Trophoblast cell (in vitro differentiated cells and primary cell): ENCODE measurements at regions not wholly inside any gene's neighbourhood (a gene's known extent, or its start where the extent isn't known, plus 50 kb on each side); places are given as distances from the start of the nearest gene placed in this dataset.

ENCODE experiments used
- DNase-seq, 2 donors: peaks; one replicate each; pipeline ENCODE4 v3.0.0-alpha.2; 2016
- H2AFZ ChIP-seq: 2 replicates; pipeline ENCODE4 v1.6.1; 2013; ENCODE audit warnings: low read length, moderate library complexity, mild to moderate bottlenecking; ENCODE audit not compliant: insufficient read depth, poor library complexity
- H2AK5ac ChIP-seq: 2 replicates; pipeline ENCODE4 v1.6.1; 2013; ENCODE audit warnings: mild to moderate bottlenecking, low read length
- H2BK120ac ChIP-seq: 2 replicates; pipeline ENCODE4 v1.6.1; 2013; ENCODE audit warnings: low read length, mild to moderate bottlenecking, moderate library complexity; ENCODE audit not compliant: insufficient read depth, poor library complexity
- H2BK12ac ChIP-seq: 2 replicates; pipeline ENCODE4 v1.6.1; 2013; ENCODE audit warnings: mild to moderate bottlenecking, low read length, moderate library complexity
- H2BK5ac ChIP-seq: 2 replicates; pipeline ENCODE4 v1.6.1; 2013; ENCODE audit warnings: low read length, low read depth, moderate library complexity, mild to moderate bottlenecking; ENCODE audit not compliant: poor library complexity
- H3K14ac ChIP-seq: 2 replicates; pipeline ENCODE4 v1.6.1; 2013; ENCODE audit warnings: mild to moderate bottlenecking, low read length
- H3K18ac ChIP-seq: 2 replicates; pipeline ENCODE4 v1.6.1; 2013; ENCODE audit warnings: mild to moderate bottlenecking, low read length
- H3K23ac ChIP-seq: 2 replicates; pipeline ENCODE4 v1.6.1; 2013; ENCODE audit warnings: low read length
- H3K27ac ChIP-seq: 2 replicates; pipeline ENCODE4 v1.5.1; 2013; ENCODE audit warnings: low read depth, mild to moderate bottlenecking, inconsistent platforms, low read length, moderate library complexity
- H3K27me3 ChIP-seq: 2 replicates; pipeline ENCODE4 v1.6.1; 2013; ENCODE audit warnings: inconsistent platforms, mild to moderate bottlenecking, low read length, moderate library complexity; ENCODE audit not compliant: insufficient read depth
- H3K36me3 ChIP-seq, 2 experiments: 1 replicate in 1 of 2; 2 replicates in 1 of 2; pipeline ENCODE4 v1.6.1; 2013; ENCODE audit warnings: low read length in 2 of 2, mild to moderate bottlenecking in 2 of 2, moderate library complexity in 1 of 2; ENCODE audit not compliant: insufficient read depth in 2 of 2, control insufficient read depth in 1 of 2
- H3K4ac ChIP-seq: 2 replicates; pipeline ENCODE4 v1.6.1; 2013; ENCODE audit warnings: low read depth, mild to moderate bottlenecking, low read length, moderate library complexity
- H3K4me1 ChIP-seq, 2 experiments: 1 replicate in 1 of 2; 2 replicates in 1 of 2; pipeline ENCODE4 v1.6.1; 2013; ENCODE audit warnings: low read length in 2 of 2, mild to moderate bottlenecking in 2 of 2, moderate library complexity in 1 of 2; ENCODE audit not compliant: insufficient read depth in 2 of 2, control insufficient read depth in 1 of 2
- H3K4me2 ChIP-seq: 2 replicates; pipeline ENCODE4 v1.6.1; 2013; ENCODE audit warnings: inconsistent platforms, mild to moderate bottlenecking, low read length, moderate library complexity
- H3K4me3 ChIP-seq: 2 replicates; pipeline ENCODE4 v1.5.1; 2013; ENCODE audit warnings: mild to moderate bottlenecking, low read depth, low read length, inconsistent platforms
- H3K79me1 ChIP-seq: one replicate; pipeline ENCODE4 v1.6.1; 2013; ENCODE audit warnings: low read length
- H3K79me2 ChIP-seq: 2 replicates; pipeline ENCODE4 v1.6.1; 2013; ENCODE audit warnings: low read length, mild to moderate bottlenecking; ENCODE audit not compliant: control insufficient read depth, insufficient read depth, poor library complexity
- H3K9ac ChIP-seq: 2 replicates; pipeline ENCODE4 v1.6.1; 2013; ENCODE audit warnings: mild to moderate bottlenecking, low read length
- H3K9me3 ChIP-seq: 2 replicates; pipeline ENCODE4 v1.6.1; 2013; ENCODE audit warnings: low read depth, mild to moderate bottlenecking, control low read depth, inconsistent platforms, low read length; ENCODE audit not compliant: insufficient read depth
- H4K12ac ChIP-seq: 2 replicates; pipeline ENCODE4 v1.6.1; 2013; ENCODE audit warnings: low read depth, mild to moderate bottlenecking, low read length, moderate library complexity
- H4K8ac ChIP-seq: 2 replicates; pipeline ENCODE4 v1.6.1; 2013; ENCODE audit warnings: low read depth, mild to moderate bottlenecking, low read length, moderate library complexity
- H4K91ac ChIP-seq: one replicate; pipeline ENCODE4 v1.6.1; 2013; ENCODE audit warnings: low read depth, mild to moderate bottlenecking, low read length, moderate library complexity
- WGBS: extraction: QIAGEN DNeasy Blood & Tissue Kit; methylation state at CpG from one replicate; pipeline ENCODE4 v1.1.7; 2013; ENCODE audit warnings: missing lambda C conversion rate; ENCODE audit not compliant: insufficient read length, insufficient coverage; ENCODE audit errors: extremely low coverage; 5-methylcytosine and 5-hydroxymethylcytosine counted together

DNA sequence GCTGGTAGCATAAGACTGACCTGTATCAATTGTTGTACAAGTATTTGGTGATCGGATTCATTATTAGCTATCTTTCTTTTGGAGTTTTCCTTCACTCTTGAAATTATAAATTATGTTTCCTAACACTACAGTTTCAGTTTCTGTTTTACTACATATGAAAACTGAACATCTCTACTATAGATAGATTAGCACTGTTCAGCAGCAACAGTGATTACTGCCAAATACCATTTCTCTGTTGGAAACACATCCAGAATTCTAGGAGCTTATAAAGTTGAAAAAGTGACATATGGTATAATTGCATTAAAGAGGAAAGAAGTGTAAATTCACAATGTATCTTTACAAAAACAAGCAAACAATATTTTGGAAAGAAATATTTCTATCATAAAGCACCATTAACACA is 118.5 kb upstream of the GRIA4 start:
- H3K4ac ChIP-seq = no peak overlapping the region
- no peak for DNase-seq

DNA sequence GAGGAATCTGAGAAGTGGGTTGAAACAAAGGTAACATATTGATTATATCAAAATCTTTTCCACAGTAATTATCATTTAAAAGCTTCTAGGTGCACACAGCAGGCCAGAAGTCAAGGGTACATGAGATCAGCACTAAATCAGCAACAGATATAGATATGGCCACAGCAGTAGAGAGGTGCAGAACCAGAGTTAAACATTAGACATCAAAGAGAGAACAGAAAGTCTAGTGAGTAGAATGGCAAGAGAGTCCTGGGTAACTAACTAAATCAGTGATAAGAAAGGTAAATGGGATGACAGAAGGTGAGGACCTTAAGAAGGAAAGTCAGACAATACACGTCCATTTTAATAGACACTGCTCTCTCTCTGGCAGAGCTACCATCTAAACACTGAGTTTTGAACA is 119.5 kb upstream of the GRIA4 start:
- Histone ChIP-seq H3K27me3 (no peaks in the 10 kb centered on the region), H2BK12ac (no peak overlapping the region), H3K27ac (no peak overlapping the region), H3K9me3 (no peaks in the 10 kb centered on the region), H3K4me3 (no peak overlapping the region), H3K4me2 (no peak overlapping the region), H2BK120ac (no peak overlapping the region), H3K79me2 (no peaks in the 10 kb centered on the region), H4K91ac (no peak overlapping the region), H3K36me3 (no peaks in the 10 kb centered on the region), H2AK5ac (no peak overlapping the region), H3K23ac (no peak overlapping the region), H2AFZ (no peak overlapping the region), H3K79me1 (no peaks in the 10 kb centered on the region), H4K8ac (no peak overlapping the region), H3K18ac (no peak overlapping the region), H3K9ac (no peak overlapping the region), H3K14ac (no peak overlapping the region), H3K4ac (no peak overlapping the region), H2BK5ac (no peak overlapping the region), H3K4me1 (no peaks in the 10 kb centered on the region), H4K12ac (no peak overlapping the region)
- WGBS = no CpG with 5 or more reads among the region's 1 CpG
- no peak for DNase-seq

More for the DNA sequence above, 118.5 kb upstream of the GRIA4 start:
- H3K9me3 ChIP-seq = no peaks in the 10 kb centered on the region
- H3K23ac ChIP-seq = no peak overlapping the region
- H2AFZ ChIP-seq = no peak overlapping the region
- no peak overlapping the region for H3K4me2 ChIP-seq
- no peaks in the 10 kb centered on the region for H3K4me1 ChIP-seq
- H3K79me1 ChIP-seq = no peaks in the 10 kb centered on the region
- H3K9ac ChIP-seq = no peak overlapping the region
- no peak overlapping the region for H4K12ac ChIP-seq
- no peak overlapping the region for H2BK5ac ChIP-seq
- H3K27me3 ChIP-seq = no peaks in the 10 kb centered on the region
- H3K36me3 ChIP-seq = no peaks in the 10 kb centered on the region
- no peak overlapping the region for H3K4me3 ChIP-seq
- H3K27ac ChIP-seq = no peak overlapping the region
- H4K8ac ChIP-seq = no peak overlapping the region
- H2BK12ac ChIP-seq = no peak overlapping the region
- H3K79me2 ChIP-seq = no peaks in the 10 kb centered on the region
- no peak overlapping the region for H3K14ac ChIP-seq
- H2AK5ac ChIP-seq = no peak overlapping the region
- H4K91ac ChIP-seq = no peak overlapping the region
- H3K18ac ChIP-seq = no peak overlapping the region
- WGBS = no CpG with 5 or more reads among the region's 1 CpG
- H2BK120ac ChIP-seq = no peak overlapping the region

DNA sequence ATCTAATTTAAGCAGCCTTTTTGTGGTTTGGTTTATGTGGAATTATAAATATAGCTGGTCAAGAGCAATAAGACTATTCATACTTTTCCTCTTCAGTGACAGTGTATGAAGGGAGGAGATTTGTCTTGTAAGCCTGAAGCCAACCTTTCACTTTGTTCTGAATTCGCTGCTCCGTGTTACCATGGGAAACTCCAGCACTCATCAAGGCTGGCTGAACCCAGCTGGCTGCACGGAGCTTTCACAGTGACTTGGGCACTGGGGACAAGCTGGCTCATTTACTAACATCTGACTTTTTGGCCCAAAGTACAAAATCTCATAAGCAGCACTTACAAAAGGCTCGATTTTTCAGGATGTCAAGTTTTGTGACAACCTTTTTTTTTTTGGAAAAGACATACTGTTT is 120.4 kb upstream of the GRIA4 start:
- no peak overlapping the region for H3K4ac ChIP-seq
- no peak overlapping the region for H2BK5ac ChIP-seq
- no peak overlapping the region for H2BK120ac ChIP-seq
- H3K79me1 ChIP-seq = no peaks in the 10 kb centered on the region
- H2AK5ac ChIP-seq = no peak overlapping the region
- no peaks in the 10 kb centered on the region for H3K4me1 ChIP-seq
- H3K9ac ChIP-seq = no peak overlapping the region
- DNase-seq = no peak
- no peak overlapping the region for H3K18ac ChIP-seq
- H3K23ac ChIP-seq = no peak overlapping the region
- no peaks in the 10 kb centered on the region for H3K36me3 ChIP-seq
- no peak overlapping the region for H4K8ac ChIP-seq
- no peaks in the 10 kb centered on the region for H3K27me3 ChIP-seq
- no peak overlapping the region for H3K4me2 ChIP-seq
- no peak overlapping the region for H3K14ac ChIP-seq
- H4K91ac ChIP-seq = no peak overlapping the region
- no peak overlapping the region for H3K4me3 ChIP-seq
- no peak overlapping the region for H2BK12ac ChIP-seq
- H4K12ac ChIP-seq = no peak overlapping the region
- no peak overlapping the region for H3K27ac ChIP-seq
- no CpG with 5 or more reads among the region's 4 CpGs for WGBS
- no peaks in the 10 kb centered on the region for H3K9me3 ChIP-seq
- no peak overlapping the region for H2AFZ ChIP-seq
- H3K79me2 ChIP-seq = no peaks in the 10 kb centered on the region

DNA sequence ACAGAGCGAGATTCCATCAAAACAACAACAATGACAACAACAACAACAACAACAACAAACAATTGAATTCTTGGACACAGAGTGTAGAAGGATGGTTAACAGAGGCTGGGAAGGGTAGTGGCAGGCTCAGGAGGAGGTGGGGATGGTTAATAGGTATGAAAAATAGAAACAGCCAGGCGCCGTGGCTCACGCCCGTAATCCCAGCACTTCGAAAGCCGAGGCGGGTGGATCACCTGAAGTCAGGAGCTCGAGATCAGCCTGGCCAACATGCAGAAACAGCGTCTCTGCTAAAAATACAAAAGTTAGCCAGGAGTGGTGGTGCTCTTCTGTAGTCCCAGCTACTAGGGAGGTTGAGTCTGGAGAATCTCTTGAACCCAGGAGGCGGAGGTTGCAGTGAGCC is 122.9 kb upstream of the GRIA4 start:
- Histone ChIP-seq H2AK5ac (no peak overlapping the region), H3K23ac (no peak overlapping the region), H4K8ac (no peak overlapping the region), H2BK120ac (no peak overlapping the region), H3K4ac (no peak overlapping the region), H3K4me2 (no peak overlapping the region), H2BK12ac (no peak overlapping the region), H2BK5ac (no peak overlapping the region), H3K18ac (no peak overlapping the region), H3K79me1 (no peaks in the 10 kb centered on the region), H3K4me3 (no peak overlapping the region), H2AFZ (no peak overlapping the region), H4K91ac (no peak overlapping the region), H3K27ac (no peak overlapping the region), H3K9me3 (no peaks in the 10 kb centered on the region), H3K79me2 (no peaks in the 10 kb centered on the region), H3K27me3 (no peaks in the 10 kb centered on the region), H4K12ac (no peak overlapping the region), H3K36me3 (no peaks in the 10 kb centered on the region), H3K4me1 (no peaks in the 10 kb centered on the region), H3K9ac (no peak overlapping the region), H3K14ac (no peak overlapping the region)
- DNase-seq = no peak
- no CpG with 5 or more reads among the region's 11 CpGs for WGBS
